ENCODE measurements at regions not wholly inside any gene's neighbourhood (a gene's known extent, or its start where the extent isn't known, plus 50 kb on each side); places are given as distances from the start of the nearest gene placed in this dataset.

- Histone ChIP-seq H3K9me3 (no peaks in the 10 kb centered on the region), H3K27me3 (no peaks in the 10 kb centered on the region), H3K36me3 (no peaks in the 10 kb centered on the region), H3K27ac (no peak overlapping the region), H3K4me3 (no peak overlapping the region), H3K4me1 (no peaks in the 10 kb centered on the region)
- DNase-seq (ENCODE audit: low spot score in 2 of 2), result no peak
- 66% methylated on average over 4 of the region's 4 CpGs for WGBS
- TF ChIP-seq EP300 (IDR thresholded peaks at IDR 0.05) (no peak), POLR2A (IDR thresholded peaks at IDR 0.05) (no peak)
These were observed 465.8 kb upstream of the PLXNA2 start for GRCh38 chr1:208709981-208710380.

- Histone ChIP-seq H3K4me3 (no peak overlapping the region), H3K27me3 (no peaks in the 10 kb centered on the region), H3K4me1 (no peaks in the 10 kb centered on the region), H3K36me3 (no peaks in the 10 kb centered on the region), H3K9me3 (no peaks in the 10 kb centered on the region), H3K27ac (no peak overlapping the region)
- DNase-seq (ENCODE audit: low spot score in 2 of 2), result no peak
- WGBS, result 94% methylated on average over 4 of the region's 4 CpGs
- TF ChIP-seq POLR2AphosphoS5 (IDR thresholded peaks at IDR 0.05) (no peak), EP300 (IDR thresholded peaks at IDR 0.05) (no peak), POLR2A (IDR thresholded peaks at IDR 0.05) (no peak)
- TF ChIP-seq, protein P1, sequence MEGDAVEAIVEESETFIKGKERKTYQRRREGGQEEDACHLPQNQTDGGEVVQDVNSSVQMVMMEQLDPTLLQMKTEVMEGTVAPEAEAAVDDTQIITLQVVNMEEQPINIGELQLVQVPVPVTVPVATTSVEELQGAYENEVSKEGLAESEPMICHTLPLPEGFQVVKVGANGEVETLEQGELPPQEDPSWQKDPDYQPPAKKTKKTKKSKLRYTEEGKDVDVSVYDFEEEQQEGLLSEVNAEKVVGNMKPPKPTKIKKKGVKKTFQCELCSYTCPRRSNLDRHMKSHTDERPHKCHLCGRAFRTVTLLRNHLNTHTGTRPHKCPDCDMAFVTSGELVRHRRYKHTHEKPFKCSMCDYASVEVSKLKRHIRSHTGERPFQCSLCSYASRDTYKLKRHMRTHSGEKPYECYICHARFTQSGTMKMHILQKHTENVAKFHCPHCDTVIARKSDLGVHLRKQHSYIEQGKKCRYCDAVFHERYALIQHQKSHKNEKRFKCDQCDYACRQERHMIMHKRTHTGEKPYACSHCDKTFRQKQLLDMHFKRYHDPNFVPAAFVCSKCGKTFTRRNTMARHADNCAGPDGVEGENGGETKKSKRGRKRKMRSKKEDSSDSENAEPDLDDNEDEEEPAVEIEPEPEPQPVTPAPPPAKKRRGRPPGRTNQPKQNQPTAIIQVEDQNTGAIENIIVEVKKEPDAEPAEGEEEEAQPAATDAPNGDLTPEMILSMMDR (IDR thresholded peaks at IDR 0.05), result no peak
These were observed 470.1 kb upstream of the PLXNA2 start for GRCh38 chr1:208714323-208714722.

- Histone ChIP-seq H3K27me3 (no peaks in the 10 kb centered on the region), H3K4me3 (no peak overlapping the region), H3K4me1 (no peaks in the 10 kb centered on the region), H3K36me3 (no peaks in the 10 kb centered on the region), H3K27ac (no peak overlapping the region), H3K9me3 (peaks cover 12% of the 10 kb centered on the region)
- TF ChIP-seq, protein P1 (IDR thresholded peaks at IDR 0.05), result no peak
- TF ChIP-seq EP300 (IDR thresholded peaks at IDR 0.05) (no peak), POLR2AphosphoS5 (IDR thresholded peaks at IDR 0.05) (no peak), POLR2A (IDR thresholded peaks at IDR 0.05) (no peak)
- no peak for DNase-seq (ENCODE audit: low spot score in 2 of 2)
- 72% methylated on average over 5 of the region's 5 CpGs for WGBS
These were observed 473.3 kb upstream of the PLXNA2 start for GRCh38 chr1:208717525-208717924.

GRCh38 chr1:208722592-208722991 lies 478.4 kb upstream of the PLXNA2 start:
- no peaks in the 10 kb centered on the region for H3K27me3 ChIP-seq
- no peak overlapping the region for H3K27ac ChIP-seq
- H3K4me1 ChIP-seq, result no peaks in the 10 kb centered on the region
- H3K4me3 ChIP-seq, result no peak overlapping the region
- peaks cover 19% of the 10 kb centered on the region for H3K9me3 ChIP-seq
- no peaks in the 10 kb centered on the region for H3K36me3 ChIP-seq
- no peak for TF ChIP-seq POLR2AphosphoS5 (IDR thresholded peaks at IDR 0.05)
- TF ChIP-seq EP300 (IDR thresholded peaks at IDR 0.05), result no peak
- TF ChIP-seq, protein P1 (IDR thresholded peaks at IDR 0.05), result no peak
- TF ChIP-seq POLR2A (IDR thresholded peaks at IDR 0.05), result no peak
- no peak for DNase-seq (ENCODE audit: low spot score in 2 of 2)

DNA sequence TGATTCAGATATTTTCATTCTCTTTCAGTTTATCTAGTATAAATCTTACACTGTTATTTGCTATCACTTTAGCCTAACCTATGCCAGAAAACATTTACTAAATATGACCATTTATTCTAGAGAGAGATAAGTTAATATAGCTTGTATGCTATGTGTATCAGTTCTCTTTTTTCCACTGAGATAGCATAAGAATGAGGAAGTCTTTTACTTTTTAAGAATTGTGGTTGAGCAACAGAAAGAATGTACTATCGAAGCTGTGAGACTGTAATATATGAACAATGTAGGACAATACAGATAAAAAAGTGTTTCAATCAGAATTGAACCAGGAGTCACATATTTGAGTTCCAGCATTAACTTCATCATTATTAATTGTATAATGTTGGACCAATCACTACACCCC lies 479.9 kb upstream of the PLXNA2 start:
- no peak for DNase-seq (ENCODE audit: low spot score in 2 of 2)
- Histone ChIP-seq H3K9me3 (peaks cover 19% of the 10 kb centered on the region), H3K27me3 (no peaks in the 10 kb centered on the region), H3K36me3 (no peaks in the 10 kb centered on the region), H3K4me3 (no peak overlapping the region), H3K4me1 (no peaks in the 10 kb centered on the region), H3K27ac (no peak overlapping the region)
- 63% methylated on average over 1 of the region's 1 CpG for WGBS
- no peak for TF ChIP-seq POLR2AphosphoS5 (IDR thresholded peaks at IDR 0.05)
- no peak for TF ChIP-seq POLR2A (IDR thresholded peaks at IDR 0.05)
- TF ChIP-seq EP300 (IDR thresholded peaks at IDR 0.05), result no peak
- TF ChIP-seq, protein P1 (IDR thresholded peaks at IDR 0.05), result no peak

DNA sequence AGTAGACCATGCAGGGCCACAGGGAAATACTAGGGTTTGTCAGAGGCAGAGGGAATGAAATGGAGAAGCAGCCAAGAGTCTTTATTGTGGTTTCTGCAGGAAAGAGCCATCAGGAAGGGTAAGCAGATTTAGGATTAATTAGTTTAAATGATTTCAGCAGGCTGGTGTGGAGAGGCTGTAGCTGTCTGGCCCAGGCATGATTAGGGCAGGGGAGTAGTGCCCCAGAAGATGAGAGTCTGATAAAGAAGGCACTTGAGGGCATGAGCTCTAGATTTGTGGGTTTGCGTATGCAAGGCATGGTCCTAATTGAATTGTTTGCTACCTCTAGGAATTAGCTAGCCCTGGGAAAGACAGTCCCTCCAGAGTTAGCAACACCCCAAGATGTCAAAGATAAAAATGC lies 484.6 kb upstream of the PLXNA2 start:
- no peaks in the 10 kb centered on the region for H3K4me1 ChIP-seq
- 88% methylated on average over 1 of the region's 1 CpG for WGBS
- H3K9me3 ChIP-seq, result peaks cover 7% of the 10 kb centered on the region

More for the DNA sequence above, 484.6 kb upstream of the PLXNA2 start:
- Histone ChIP-seq H3K27ac (no peak overlapping the region), H3K27me3 (no peaks in the 10 kb centered on the region), H3K4me3 (no peak overlapping the region), H3K36me3 (no peaks in the 10 kb centered on the region)
- DNase-seq (ENCODE audit: low spot score in 2 of 2), result no peak
- TF ChIP-seq EP300 (IDR thresholded peaks at IDR 0.05) (no peak), POLR2AphosphoS5 (IDR thresholded peaks at IDR 0.05) (no peak), POLR2A (IDR thresholded peaks at IDR 0.05) (no peak)
- TF ChIP-seq, protein P1 (IDR thresholded peaks at IDR 0.05), result no peak
